ENCODE measurements at regions not wholly inside any gene's neighbourhood (a gene's known extent, or its start where the extent isn't known, plus 50 kb on each side); places are given as distances from the start of the nearest gene placed in this dataset.

DNA sequence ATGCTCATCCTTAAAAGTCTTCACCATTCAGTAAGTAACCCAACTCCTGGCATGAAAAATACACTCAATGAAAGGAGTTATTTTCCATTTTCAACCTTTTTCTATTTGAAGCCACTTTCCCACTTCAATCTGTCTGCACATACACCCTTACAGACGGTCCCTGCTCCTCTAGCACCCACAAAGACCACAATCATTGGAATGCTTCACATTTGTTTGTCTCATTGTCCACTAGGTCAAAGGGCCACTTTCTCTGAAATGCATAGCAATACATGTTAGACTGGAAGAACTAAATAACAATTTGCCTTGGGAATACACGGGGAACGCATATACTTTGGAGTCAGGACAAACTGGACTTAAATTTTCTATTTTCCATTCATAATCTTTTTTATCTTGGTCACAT is 487.1 kb upstream of the C1orf87 start:
- WGBS (ENCODE audit: insufficient coverage, low lambda C conversion rate): 77% methylated on average over 3 of the region's 3 CpGs
- Histone ChIP-seq H3K27me3 (ENCODE audit: control insufficient read depth, insufficient read depth, low read length) (no peaks in the 10 kb centered on the region), H3K27ac (ENCODE audit: low read length) (no peak overlapping the region), H3K9me3 (ENCODE audit: control insufficient read depth, low read depth, low read length) (no peaks in the 10 kb centered on the region), H3K4me3 (ENCODE audit: low read length) (no peak overlapping the region), H3K4me1 (ENCODE audit: control insufficient read depth, insufficient read depth, low read length) (no peaks in the 10 kb centered on the region), H3K36me3 (ENCODE audit: control insufficient read depth, insufficient read depth, low read length) (no peaks in the 10 kb centered on the region)
- no peak for DNase-seq

DNA sequence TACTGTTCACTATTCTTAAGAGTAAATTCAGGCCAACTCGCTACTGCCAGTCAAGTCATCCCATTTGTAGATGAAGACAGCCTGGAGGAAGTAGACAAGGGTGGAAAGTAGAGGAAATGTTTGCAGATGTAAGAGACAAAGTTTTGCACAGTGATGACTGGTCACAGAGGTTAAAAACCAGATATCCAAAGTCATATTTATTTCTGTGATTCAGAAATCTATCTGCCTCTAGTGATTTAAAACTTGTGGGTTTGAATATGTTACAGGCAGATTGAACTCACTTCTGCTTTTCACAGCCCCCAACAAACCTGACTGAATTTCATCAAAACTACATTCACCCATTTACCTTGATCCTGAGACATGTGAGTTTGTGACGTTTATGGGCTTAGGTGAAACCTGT is 484.7 kb upstream of the C1orf87 start:
- H3K36me3 ChIP-seq (ENCODE audit: control insufficient read depth, insufficient read depth, low read length): no peaks in the 10 kb centered on the region
- H3K4me3 ChIP-seq (ENCODE audit: low read length): no peak overlapping the region
- no peak for DNase-seq
- no peaks in the 10 kb centered on the region for H3K27me3 ChIP-seq (ENCODE audit: control insufficient read depth, insufficient read depth, low read length)
- WGBS (ENCODE audit: insufficient coverage, low lambda C conversion rate): 80% methylated on average over 1 of the region's 2 CpGs
- no peaks in the 10 kb centered on the region for H3K4me1 ChIP-seq (ENCODE audit: control insufficient read depth, insufficient read depth, low read length)
- H3K9me3 ChIP-seq (ENCODE audit: control insufficient read depth, low read depth, low read length): no peaks in the 10 kb centered on the region
- H3K27ac ChIP-seq (ENCODE audit: low read length): no peak overlapping the region

GRCh38 chr1:60553730-60554129 is 480.2 kb upstream of the C1orf87 start:
- H3K4me3 ChIP-seq (ENCODE audit: low read length): no peak overlapping the region
- no peaks in the 10 kb centered on the region for H3K27me3 ChIP-seq (ENCODE audit: control insufficient read depth, insufficient read depth, low read length)
- no peak for DNase-seq
- no peaks in the 10 kb centered on the region for H3K9me3 ChIP-seq (ENCODE audit: control insufficient read depth, low read depth, low read length)
- WGBS (ENCODE audit: insufficient coverage, low lambda C conversion rate): 100% methylated on average over 2 of the region's 2 CpGs
- no peaks in the 10 kb centered on the region for H3K4me1 ChIP-seq (ENCODE audit: control insufficient read depth, insufficient read depth, low read length)
- H3K36me3 ChIP-seq (ENCODE audit: control insufficient read depth, insufficient read depth, low read length): no peaks in the 10 kb centered on the region
- H3K27ac ChIP-seq (ENCODE audit: low read length): no peak overlapping the region

DNA sequence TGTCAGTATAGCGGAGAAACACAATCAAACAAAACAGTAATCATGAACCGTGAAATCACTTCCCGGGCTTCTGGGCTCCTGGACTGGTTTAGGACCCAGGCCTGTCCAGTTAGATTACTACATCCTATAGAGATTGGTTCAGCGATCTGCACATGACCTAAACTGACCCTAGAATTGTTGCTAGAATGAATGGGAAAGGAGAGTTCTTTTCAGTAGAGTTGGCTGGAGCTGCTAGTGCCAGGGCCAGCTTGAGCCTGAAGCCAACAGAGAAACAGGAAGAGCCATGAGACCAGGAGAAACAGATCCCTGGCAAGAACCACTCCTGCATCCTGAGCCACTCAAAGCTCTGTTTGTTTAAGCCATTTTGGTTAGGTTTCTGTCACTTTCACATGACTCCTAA is 474.3 kb upstream of the C1orf87 start:
- no peak overlapping the region for H3K27ac ChIP-seq (ENCODE audit: low read length)
- H3K4me3 ChIP-seq (ENCODE audit: low read length): no peak overlapping the region
- H3K27me3 ChIP-seq (ENCODE audit: control insufficient read depth, insufficient read depth, low read length): no peaks in the 10 kb centered on the region
- WGBS (ENCODE audit: insufficient coverage, low lambda C conversion rate): no CpG with 5 or more reads among the region's 4 CpGs
- no peaks in the 10 kb centered on the region for H3K4me1 ChIP-seq (ENCODE audit: control insufficient read depth, insufficient read depth, low read length)
- no peaks in the 10 kb centered on the region for H3K36me3 ChIP-seq (ENCODE audit: control insufficient read depth, insufficient read depth, low read length)
- no peaks in the 10 kb centered on the region for H3K9me3 ChIP-seq (ENCODE audit: control insufficient read depth, low read depth, low read length)
- no peak for DNase-seq

- no CpG with 5 or more reads among the region's 2 CpGs for WGBS (ENCODE audit: insufficient coverage, low lambda C conversion rate)
These were observed 468.4 kb upstream of the C1orf87 start for GRCh38 chr1:60541831-60542532.

DNA sequence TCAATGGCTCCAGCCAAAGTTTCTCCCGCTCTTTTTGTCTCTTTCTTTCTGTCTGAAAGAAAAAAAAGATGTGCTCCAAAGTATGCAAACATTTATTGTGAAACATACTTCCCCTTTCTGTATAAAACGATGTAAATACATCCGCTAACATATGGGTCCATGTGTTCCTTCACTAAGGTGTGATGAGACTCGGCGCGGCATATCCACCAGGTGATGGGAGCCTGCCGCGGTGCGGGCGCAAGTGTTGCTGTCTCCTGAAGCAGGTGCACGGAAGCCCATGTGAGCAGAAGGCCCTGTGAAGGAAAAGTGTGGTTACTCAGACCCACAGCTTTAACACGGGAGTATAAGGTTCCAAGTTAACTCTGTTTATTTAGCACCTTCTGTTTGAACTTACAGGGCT is 466.6 kb upstream of the C1orf87 start:
- no peak overlapping the region for H3K27ac ChIP-seq (ENCODE audit: low read length)
- WGBS (ENCODE audit: insufficient coverage, low lambda C conversion rate): 100% methylated on average over 1 of the region's 12 CpGs
- H3K27me3 ChIP-seq (ENCODE audit: control insufficient read depth, insufficient read depth, low read length): no peaks in the 10 kb centered on the region
- no peak for DNase-seq
- H3K4me3 ChIP-seq (ENCODE audit: low read length): no peak overlapping the region
- no peaks in the 10 kb centered on the region for H3K36me3 ChIP-seq (ENCODE audit: control insufficient read depth, insufficient read depth, low read length)
- no peaks in the 10 kb centered on the region for H3K4me1 ChIP-seq (ENCODE audit: control insufficient read depth, insufficient read depth, low read length)
- H3K9me3 ChIP-seq (ENCODE audit: control insufficient read depth, low read depth, low read length): no peaks in the 10 kb centered on the region

More at GRCh38 chr1:60541831-60542532, 468.4 kb upstream of the C1orf87 start:
- H3K27me3 ChIP-seq (ENCODE audit: control insufficient read depth, insufficient read depth, low read length): no peaks in the 10 kb centered on the region
- no peak overlapping the region for H3K27ac ChIP-seq (ENCODE audit: low read length)
- no peak overlapping the region for H3K4me3 ChIP-seq (ENCODE audit: low read length)
- no peaks in the 10 kb centered on the region for H3K4me1 ChIP-seq (ENCODE audit: control insufficient read depth, insufficient read depth, low read length)
- no peaks in the 10 kb centered on the region for H3K9me3 ChIP-seq (ENCODE audit: control insufficient read depth, low read depth, low read length)
- H3K36me3 ChIP-seq (ENCODE audit: control insufficient read depth, insufficient read depth, low read length): no peaks in the 10 kb centered on the region
- DNase-seq: no peak

DNA sequence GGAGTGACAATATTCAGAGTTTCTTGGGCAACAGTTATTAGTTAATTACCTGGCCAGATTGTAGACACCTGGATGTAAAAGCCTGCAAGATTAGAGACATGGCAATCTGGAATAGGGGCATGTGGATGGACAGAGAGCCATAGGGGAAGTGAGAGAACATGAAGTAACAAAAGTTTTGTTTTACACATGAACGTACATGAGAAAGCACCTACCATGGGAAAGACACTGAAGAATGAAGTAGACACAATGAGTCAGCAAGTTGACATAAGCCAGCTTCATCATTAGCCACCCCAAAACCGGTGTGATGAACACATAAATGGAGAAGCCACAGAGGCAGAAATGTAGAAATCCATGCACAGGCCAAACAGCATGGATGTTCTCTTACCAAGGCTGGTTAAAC is 462.1 kb upstream of the C1orf87 start:
- no peak for DNase-seq
- Histone ChIP-seq H3K4me1 (ENCODE audit: control insufficient read depth, insufficient read depth, low read length) (no peaks in the 10 kb centered on the region), H3K36me3 (ENCODE audit: control insufficient read depth, insufficient read depth, low read length) (no peaks in the 10 kb centered on the region), H3K9me3 (ENCODE audit: control insufficient read depth, low read depth, low read length) (no peaks in the 10 kb centered on the region), H3K27ac (ENCODE audit: low read length) (no peak overlapping the region), H3K27me3 (ENCODE audit: control insufficient read depth, insufficient read depth, low read length) (no peaks in the 10 kb centered on the region), H3K4me3 (ENCODE audit: low read length) (no peak overlapping the region)
- WGBS (ENCODE audit: insufficient coverage, low lambda C conversion rate): 50% methylated on average over 1 of the region's 2 CpGs

DNA sequence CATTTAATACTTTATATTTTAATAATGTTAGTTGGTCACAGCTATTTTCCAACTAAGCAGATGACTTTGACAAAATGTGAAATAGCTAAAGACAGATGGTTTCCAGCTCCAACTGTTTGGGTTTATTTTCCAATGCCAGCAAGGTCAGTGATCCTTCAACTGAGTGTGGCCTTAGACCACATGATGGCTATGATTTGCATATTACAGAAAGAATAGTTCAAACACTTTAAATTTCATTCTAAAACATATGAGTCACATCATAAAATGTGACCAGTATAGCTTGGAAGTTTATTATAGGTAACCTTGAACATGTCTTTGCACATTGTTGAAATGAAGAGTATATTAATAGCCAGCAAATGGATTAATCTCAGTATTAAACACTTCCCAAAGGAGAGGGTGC is 454.0 kb upstream of the C1orf87 start:
- H3K4me3 ChIP-seq (ENCODE audit: low read length): no peak overlapping the region
- no peak for DNase-seq
- H3K27ac ChIP-seq (ENCODE audit: low read length): no peak overlapping the region
- H3K27me3 ChIP-seq (ENCODE audit: control insufficient read depth, insufficient read depth, low read length): no peaks in the 10 kb centered on the region
- H3K36me3 ChIP-seq (ENCODE audit: control insufficient read depth, insufficient read depth, low read length): no peaks in the 10 kb centered on the region
- no peaks in the 10 kb centered on the region for H3K4me1 ChIP-seq (ENCODE audit: control insufficient read depth, insufficient read depth, low read length)
- H3K9me3 ChIP-seq (ENCODE audit: control insufficient read depth, low read depth, low read length): no peaks in the 10 kb centered on the region

- no peak overlapping the region for H3K27ac ChIP-seq (ENCODE audit: low read length)
- no CpG with 5 or more reads among the region's 3 CpGs for WGBS (ENCODE audit: insufficient coverage, low lambda C conversion rate)
- no peaks in the 10 kb centered on the region for H3K4me1 ChIP-seq (ENCODE audit: control insufficient read depth, insufficient read depth, low read length)
- no peaks in the 10 kb centered on the region for H3K27me3 ChIP-seq (ENCODE audit: control insufficient read depth, insufficient read depth, low read length)
- H3K9me3 ChIP-seq (ENCODE audit: control insufficient read depth, low read depth, low read length): no peaks in the 10 kb centered on the region
- H3K4me3 ChIP-seq (ENCODE audit: low read length): no peak overlapping the region
- H3K36me3 ChIP-seq (ENCODE audit: control insufficient read depth, insufficient read depth, low read length): no peaks in the 10 kb centered on the region
- no peak for DNase-seq
These were observed 443.4 kb upstream of the C1orf87 start for GRCh38 chr1:60516996-60517395.

DNA sequence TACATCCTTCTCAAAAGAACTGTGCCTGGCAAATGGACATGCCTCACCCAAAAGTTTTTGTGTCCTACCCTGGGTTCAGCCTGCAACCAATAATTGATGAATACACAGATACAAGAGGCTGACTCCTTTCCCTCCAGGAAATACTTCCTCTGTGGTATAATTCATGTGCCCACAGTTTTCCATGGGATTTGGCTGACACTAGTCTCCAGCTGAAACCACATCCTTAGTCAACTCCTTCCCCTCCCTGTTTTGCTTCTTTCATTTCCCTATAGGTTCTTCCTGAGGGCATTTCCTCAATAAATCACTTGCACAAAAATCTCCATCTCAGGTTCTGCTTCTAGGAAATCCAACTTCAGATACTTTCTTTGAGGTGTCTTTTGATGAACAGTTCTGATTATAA is 436.6 kb upstream of the C1orf87 start:
- Histone ChIP-seq H3K27ac (ENCODE audit: low read length) (no peak overlapping the region), H3K27me3 (ENCODE audit: control insufficient read depth, insufficient read depth, low read length) (no peaks in the 10 kb centered on the region), H3K4me3 (ENCODE audit: low read length) (no peak overlapping the region), H3K4me1 (ENCODE audit: control insufficient read depth, insufficient read depth, low read length) (no peaks in the 10 kb centered on the region), H3K9me3 (ENCODE audit: control insufficient read depth, low read depth, low read length) (no peaks in the 10 kb centered on the region), H3K36me3 (ENCODE audit: control insufficient read depth, insufficient read depth, low read length) (no peaks in the 10 kb centered on the region)
- DNase-seq: no peak

- WGBS (ENCODE audit: insufficient coverage, low lambda C conversion rate): 71% methylated on average over 1 of the region's 3 CpGs
- DNase-seq: no peak
- H3K27ac ChIP-seq (ENCODE audit: low read length): no peak overlapping the region
- H3K36me3 ChIP-seq (ENCODE audit: control insufficient read depth, insufficient read depth, low read length): no peaks in the 10 kb centered on the region
- H3K4me3 ChIP-seq (ENCODE audit: low read length): no peak overlapping the region
- no peaks in the 10 kb centered on the region for H3K9me3 ChIP-seq (ENCODE audit: control insufficient read depth, low read depth, low read length)
- no peaks in the 10 kb centered on the region for H3K4me1 ChIP-seq (ENCODE audit: control insufficient read depth, insufficient read depth, low read length)
- H3K27me3 ChIP-seq (ENCODE audit: control insufficient read depth, insufficient read depth, low read length): no peaks in the 10 kb centered on the region
These were observed 430.8 kb upstream of the C1orf87 start for GRCh38 chr1:60504206-60504840.

Measured in large intestine (tissue), 3 donors.